Trophoblast cell (in vitro differentiated cells and primary cell): ENCODE measurements at regions not wholly inside any gene's neighbourhood (a gene's known extent, or its start where the extent isn't known, plus 50 kb on each side); places are given as distances from the start of the nearest gene placed in this dataset.
"Not testable (repeated sequence)": the region's sequence is repeated elsewhere in the genome, so short reads cannot be mapped to it uniquely, and the experiment has no call there.

Experiments used
- DNase-seq, 2 donors: peaks; one replicate each; pipeline ENCODE4 v3.0.0-alpha.2; 2016
- H2AFZ ChIP-seq: 2 replicates; pipeline ENCODE4 v1.6.1; 2013; ENCODE audit warnings: low read length, moderate library complexity, mild to moderate bottlenecking; ENCODE audit not compliant: insufficient read depth, poor library complexity
- H2AK5ac ChIP-seq: 2 replicates; pipeline ENCODE4 v1.6.1; 2013; ENCODE audit warnings: mild to moderate bottlenecking, low read length
- H2BK120ac ChIP-seq: 2 replicates; pipeline ENCODE4 v1.6.1; 2013; ENCODE audit warnings: low read length, mild to moderate bottlenecking, moderate library complexity; ENCODE audit not compliant: insufficient read depth, poor library complexity
- H2BK12ac ChIP-seq: 2 replicates; pipeline ENCODE4 v1.6.1; 2013; ENCODE audit warnings: mild to moderate bottlenecking, low read length, moderate library complexity
- H2BK5ac ChIP-seq: 2 replicates; pipeline ENCODE4 v1.6.1; 2013; ENCODE audit warnings: low read length, low read depth, moderate library complexity, mild to moderate bottlenecking; ENCODE audit not compliant: poor library complexity
- H3K14ac ChIP-seq: 2 replicates; pipeline ENCODE4 v1.6.1; 2013; ENCODE audit warnings: mild to moderate bottlenecking, low read length
- H3K18ac ChIP-seq: 2 replicates; pipeline ENCODE4 v1.6.1; 2013; ENCODE audit warnings: mild to moderate bottlenecking, low read length
- H3K23ac ChIP-seq: 2 replicates; pipeline ENCODE4 v1.6.1; 2013; ENCODE audit warnings: low read length
- H3K27ac ChIP-seq: 2 replicates; pipeline ENCODE4 v1.5.1; 2013; ENCODE audit warnings: low read depth, mild to moderate bottlenecking, inconsistent platforms, low read length, moderate library complexity
- H3K27me3 ChIP-seq: 2 replicates; pipeline ENCODE4 v1.6.1; 2013; ENCODE audit warnings: inconsistent platforms, mild to moderate bottlenecking, low read length, moderate library complexity; ENCODE audit not compliant: insufficient read depth
- H3K36me3 ChIP-seq, 2 experiments: 1 replicate in 1 of 2; 2 replicates in 1 of 2; pipeline ENCODE4 v1.6.1; 2013; ENCODE audit warnings: low read length in 2 of 2, mild to moderate bottlenecking in 2 of 2, moderate library complexity in 1 of 2; ENCODE audit not compliant: insufficient read depth in 2 of 2, control insufficient read depth in 1 of 2
- H3K4ac ChIP-seq: 2 replicates; pipeline ENCODE4 v1.6.1; 2013; ENCODE audit warnings: low read depth, mild to moderate bottlenecking, low read length, moderate library complexity
- H3K4me1 ChIP-seq, 2 experiments: 1 replicate in 1 of 2; 2 replicates in 1 of 2; pipeline ENCODE4 v1.6.1; 2013; ENCODE audit warnings: low read length in 2 of 2, mild to moderate bottlenecking in 2 of 2, moderate library complexity in 1 of 2; ENCODE audit not compliant: insufficient read depth in 2 of 2, control insufficient read depth in 1 of 2
- H3K4me2 ChIP-seq: 2 replicates; pipeline ENCODE4 v1.6.1; 2013; ENCODE audit warnings: inconsistent platforms, mild to moderate bottlenecking, low read length, moderate library complexity
- H3K4me3 ChIP-seq: 2 replicates; pipeline ENCODE4 v1.5.1; 2013; ENCODE audit warnings: mild to moderate bottlenecking, low read depth, low read length, inconsistent platforms
- H3K79me1 ChIP-seq: one replicate; pipeline ENCODE4 v1.6.1; 2013; ENCODE audit warnings: low read length
- H3K79me2 ChIP-seq: 2 replicates; pipeline ENCODE4 v1.6.1; 2013; ENCODE audit warnings: low read length, mild to moderate bottlenecking; ENCODE audit not compliant: control insufficient read depth, insufficient read depth, poor library complexity
- H3K9ac ChIP-seq: 2 replicates; pipeline ENCODE4 v1.6.1; 2013; ENCODE audit warnings: mild to moderate bottlenecking, low read length
- H3K9me3 ChIP-seq: 2 replicates; pipeline ENCODE4 v1.6.1; 2013; ENCODE audit warnings: low read depth, mild to moderate bottlenecking, control low read depth, inconsistent platforms, low read length; ENCODE audit not compliant: insufficient read depth
- H4K12ac ChIP-seq: 2 replicates; pipeline ENCODE4 v1.6.1; 2013; ENCODE audit warnings: low read depth, mild to moderate bottlenecking, low read length, moderate library complexity
- H4K8ac ChIP-seq: 2 replicates; pipeline ENCODE4 v1.6.1; 2013; ENCODE audit warnings: low read depth, mild to moderate bottlenecking, low read length, moderate library complexity
- H4K91ac ChIP-seq: one replicate; pipeline ENCODE4 v1.6.1; 2013; ENCODE audit warnings: low read depth, mild to moderate bottlenecking, low read length, moderate library complexity
- WGBS: extraction: QIAGEN DNeasy Blood & Tissue Kit; methylation state at CpG from one replicate; pipeline ENCODE4 v1.1.7; 2013; ENCODE audit warnings: missing lambda C conversion rate; ENCODE audit not compliant: insufficient read length, insufficient coverage; ENCODE audit errors: extremely low coverage; 5-methylcytosine and 5-hydroxymethylcytosine counted together

DNA sequence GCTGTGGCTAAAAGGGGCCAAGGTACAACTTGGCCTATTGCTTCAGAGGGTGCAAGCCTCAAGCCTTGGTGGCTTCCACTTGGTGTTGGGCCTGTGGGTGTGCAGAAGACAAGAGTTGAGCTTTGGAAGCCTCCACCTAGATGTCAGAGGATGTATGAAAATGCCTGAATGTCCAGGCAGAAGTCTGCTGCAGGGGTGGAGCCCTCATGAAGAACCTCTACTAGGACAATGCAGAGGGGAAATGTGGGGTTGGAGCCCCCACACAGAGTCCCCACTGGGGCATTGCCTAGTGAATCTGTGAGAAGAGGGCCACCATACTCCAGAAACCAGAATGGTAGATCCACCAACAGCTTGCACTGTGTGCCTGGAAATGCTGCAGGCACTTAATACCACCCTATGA, 332.1 kb upstream of the SASH1 start:
- H3K18ac ChIP-seq, H3K9ac ChIP-seq, H3K79me2 ChIP-seq, H2AFZ ChIP-seq, H3K4me3 ChIP-seq, H3K27me3 ChIP-seq, H4K8ac ChIP-seq, H2AK5ac ChIP-seq, H3K4ac ChIP-seq, H4K12ac ChIP-seq, H3K23ac ChIP-seq, H3K36me3 ChIP-seq, H3K9me3 ChIP-seq, H2BK12ac ChIP-seq, H3K4me2 ChIP-seq, H3K14ac ChIP-seq, DNase-seq, H3K79me1 ChIP-seq, H3K27ac ChIP-seq, H2BK120ac ChIP-seq, H2BK5ac ChIP-seq, H4K91ac ChIP-seq, H3K4me1 ChIP-seq: not testable (repeated sequence)

DNA sequence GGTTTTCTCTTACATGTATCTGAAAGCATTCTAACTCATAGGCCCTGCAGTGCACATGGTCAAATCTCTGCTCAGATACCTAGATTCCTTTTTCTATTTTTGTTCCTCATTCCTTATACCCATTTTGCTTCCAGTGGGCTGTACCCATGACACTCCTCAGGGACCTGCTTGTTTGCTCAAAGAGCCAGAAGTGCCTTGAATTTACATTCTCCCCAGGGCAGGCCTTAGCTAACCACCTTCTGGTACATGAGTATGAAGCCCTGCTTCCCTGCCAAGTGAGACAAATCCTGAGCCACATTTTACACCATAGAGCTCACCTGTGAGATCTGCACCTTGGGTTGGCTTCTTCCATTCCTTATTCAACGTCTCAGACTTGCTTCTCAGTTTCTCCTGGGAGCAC, 326.6 kb upstream of the SASH1 start:
- no peak for DNase-seq
- no peaks in the 10 kb centered on the region for H3K79me1 ChIP-seq
- H3K79me2 ChIP-seq, result no peaks in the 10 kb centered on the region
- no peak overlapping the region for H3K23ac ChIP-seq
- H3K27me3 ChIP-seq, result no peaks in the 10 kb centered on the region
- no peak overlapping the region for H2AFZ ChIP-seq
- H4K91ac ChIP-seq, result no peak overlapping the region
- no peak overlapping the region for H2BK12ac ChIP-seq
- H3K36me3 ChIP-seq, result no peaks in the 10 kb centered on the region
- no peak overlapping the region for H2AK5ac ChIP-seq
- no peak overlapping the region for H3K4me2 ChIP-seq
- H2BK120ac ChIP-seq, result no peak overlapping the region
- H3K4ac ChIP-seq, result no peak overlapping the region
- no peak overlapping the region for H3K14ac ChIP-seq
- no peaks in the 10 kb centered on the region for H3K4me1 ChIP-seq
- H3K18ac ChIP-seq, result no peak overlapping the region
- no peak overlapping the region for H3K9ac ChIP-seq
- H3K27ac ChIP-seq, result no peak overlapping the region
- H4K8ac ChIP-seq, result no peak overlapping the region
- no CpG with 5 or more reads among the region's 1 CpG for WGBS
- peaks cover 3% of the 10 kb centered on the region for H3K9me3 ChIP-seq
- no peak overlapping the region for H4K12ac ChIP-seq
- no peak overlapping the region for H2BK5ac ChIP-seq
- H3K4me3 ChIP-seq, result no peak overlapping the region

DNA sequence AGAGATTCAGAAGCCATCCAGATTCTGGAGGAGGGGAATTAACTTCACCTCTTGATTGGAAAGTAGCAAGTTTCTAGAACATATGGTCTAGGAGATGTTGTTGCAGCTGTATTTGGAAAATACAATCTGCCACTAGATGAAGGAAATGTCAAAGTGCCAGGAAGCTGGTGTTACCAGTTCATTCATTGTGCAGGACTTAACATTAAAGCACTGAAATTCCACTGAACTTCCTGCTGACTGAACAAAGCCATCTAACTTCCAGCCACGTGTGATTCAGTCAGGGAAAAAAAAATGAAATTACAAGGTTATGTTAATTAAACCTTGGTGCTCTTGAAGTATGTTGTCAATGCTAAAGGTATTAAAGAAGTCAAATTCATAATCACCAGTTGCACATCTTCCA, 321.5 kb upstream of the SASH1 start:
- Histone ChIP-seq H3K36me3 (no peaks in the 10 kb centered on the region), H3K18ac (no peak overlapping the region), H3K14ac (no peak overlapping the region), H4K91ac (no peak overlapping the region), H2BK5ac (no peak overlapping the region), H3K9me3 (no peaks in the 10 kb centered on the region), H3K4me3 (no peak overlapping the region), H3K79me2 (no peaks in the 10 kb centered on the region), H2BK12ac (no peak overlapping the region), H3K4me1 (peaks cover 0 to 2% of the 10 kb centered on the region in 2 experiments), H2AFZ (no peak overlapping the region), H3K9ac (no peak overlapping the region), H2AK5ac (no peak overlapping the region), H3K79me1 (no peaks in the 10 kb centered on the region), H2BK120ac (no peak overlapping the region), H3K27ac (no peak overlapping the region), H3K27me3 (no peaks in the 10 kb centered on the region), H3K4me2 (no peak overlapping the region), H4K12ac (no peak overlapping the region), H3K23ac (no peak overlapping the region), H3K4ac (no peak overlapping the region), H4K8ac (no peak overlapping the region)
- DNase-seq, result no peak
- WGBS, result no CpG with 5 or more reads among the region's 1 CpG

DNA sequence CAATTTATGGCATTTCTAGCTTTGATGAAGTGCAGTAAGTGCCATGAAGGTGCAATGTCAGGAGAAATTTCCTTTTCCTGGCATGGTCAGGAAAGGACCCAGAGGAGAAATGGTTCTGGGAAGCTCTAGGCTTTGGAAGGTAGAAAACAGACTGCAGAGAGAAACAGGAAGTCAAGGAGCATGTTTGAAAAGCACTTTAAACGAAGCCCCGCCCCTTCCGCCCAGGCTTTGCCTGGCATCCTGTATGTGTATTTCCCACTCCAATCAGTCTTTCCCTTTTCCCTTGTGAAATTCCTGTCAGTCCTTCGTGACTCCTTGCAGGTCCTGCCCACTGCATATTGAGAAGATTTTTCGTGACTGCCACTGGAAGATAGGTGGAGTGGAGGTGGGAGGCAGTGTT, 320.9 kb upstream of the SASH1 start:
- Histone ChIP-seq H3K4ac (no peak overlapping the region), H4K8ac (peak overlapping the region; percentile 17), H2AK5ac (no peak overlapping the region), H3K4me3 (no peak overlapping the region), H3K9ac (no peak overlapping the region), H2BK5ac (no peak overlapping the region), H3K27ac (no peak overlapping the region), H2BK120ac (no peak overlapping the region), H4K12ac (no peak overlapping the region), H3K79me2 (no peaks in the 10 kb centered on the region), H3K36me3 (no peaks in the 10 kb centered on the region), H3K4me1 (peaks cover 0 to 2% of the 10 kb centered on the region in 2 experiments), H3K18ac (no peak overlapping the region), H3K4me2 (no peak overlapping the region), H3K23ac (no peak overlapping the region), H3K27me3 (no peaks in the 10 kb centered on the region), H2AFZ (no peak overlapping the region), H3K9me3 (no peaks in the 10 kb centered on the region), H2BK12ac (no peak overlapping the region), H4K91ac (no peak overlapping the region), H3K79me1 (no peaks in the 10 kb centered on the region), H3K14ac (no peak overlapping the region)
- no peak for DNase-seq
- WGBS, result no CpG with 5 or more reads among the region's 5 CpGs

GRCh38 chr6:148022279-148022678, 320.4 kb upstream of the SASH1 start:
- not testable (repeated sequence) for H2BK5ac ChIP-seq, H3K4me2 ChIP-seq, H3K4me3 ChIP-seq, H3K27ac ChIP-seq, H2BK12ac ChIP-seq, H4K8ac ChIP-seq, H3K4me1 ChIP-seq, H3K4ac ChIP-seq, H3K79me2 ChIP-seq, H3K9me3 ChIP-seq, H2AK5ac ChIP-seq, H2AFZ ChIP-seq, H3K79me1 ChIP-seq, H3K18ac ChIP-seq, H3K23ac ChIP-seq, H4K12ac ChIP-seq, H3K27me3 ChIP-seq, H3K9ac ChIP-seq, H3K36me3 ChIP-seq, H2BK120ac ChIP-seq, DNase-seq, H3K14ac ChIP-seq, H4K91ac ChIP-seq
- no CpG with 5 or more reads among the region's 8 CpGs for WGBS
